Keratinocyte (primary cell): ENCODE measurements at regions not wholly inside any gene's neighbourhood (a gene's known extent, or its start where the extent isn't known, plus 50 kb on each side); places are given as distances from the start of the nearest gene placed in this dataset.

Experiments used
- DNase-seq: peaks from one replicate; pipeline ENCODE4 v3.0.0-alpha.2; 2011; ENCODE audit warnings: low read depth, missing footprints, low spot score
- FAIRE-seq: peaks from 2 replicates; lab custom pipeline; 2011; peaks lifted over from hg19 to GRCh38; lab: Jason Lieb, UNC
- H2AFZ ChIP-seq: 2 replicates; pipeline ENCODE4 v1.6.0; 2012; ENCODE audit warnings: low read length, control low read depth, inconsistent platforms; ENCODE audit not compliant: control insufficient read depth
- H3K27ac ChIP-seq: 2 replicates; pipeline ENCODE4 v1.5.1; 2011; ENCODE audit warnings: low read length; ENCODE audit not compliant: control insufficient read depth, insufficient read depth
- H3K27me3 ChIP-seq: 3 replicates; pipeline ENCODE4 v1.6.0; 2011; ENCODE audit warnings: low read length; ENCODE audit not compliant: control insufficient read depth, insufficient read depth; ENCODE audit errors: extremely low read depth
- H3K36me3 ChIP-seq, 2 experiments: 2 replicates in 1 of 2; 3 replicates in 1 of 2; pipeline ENCODE4 v1.5.1; 2011; ENCODE audit warnings: low read length in 2 of 2, mild to moderate bottlenecking in 1 of 2; ENCODE audit not compliant: control insufficient read depth in 2 of 2, insufficient read depth in 2 of 2; ENCODE audit errors: extremely low read depth in 1 of 2
- H3K4me1 ChIP-seq: 3 replicates; pipeline ENCODE4 v1.5.1; 2011; ENCODE audit warnings: low read length; ENCODE audit not compliant: control insufficient read depth, insufficient read depth; ENCODE audit errors: extremely low read depth
- H3K4me2 ChIP-seq: 3 replicates; pipeline ENCODE4 v1.6.0; 2011; ENCODE audit warnings: low read depth, low read length; ENCODE audit not compliant: control insufficient read depth, insufficient read depth; ENCODE audit errors: extremely low read depth
- H3K4me3 ChIP-seq, 3 experiments: fragments of 200-600 bp in 1 of 3; sonication (generic) in 1 of 3; 2 replicates in 2 of 3; 3 replicates in 1 of 3; pipeline ENCODE4 v1.5.1; 2011 to 2016; ENCODE audit warnings: low read length in 3 of 3, mild to moderate bottlenecking in 3 of 3, control low read depth in 2 of 3, inconsistent platforms in 1 of 3, low read depth in 1 of 3, mixed read lengths in 1 of 3, mixed run types in 1 of 3, moderate library complexity in 1 of 3; ENCODE audit not compliant: control insufficient read depth in 2 of 3, insufficient read depth in 2 of 3; ENCODE audit errors: extremely low read depth in 1 of 3
- H3K79me2 ChIP-seq: 2 replicates; pipeline ENCODE4 v1.6.0; 2012; ENCODE audit warnings: low read length; ENCODE audit not compliant: control insufficient read depth, insufficient read depth
- H3K9ac ChIP-seq: 3 replicates; pipeline ENCODE4 v1.6.0; 2011; ENCODE audit warnings: low read length; ENCODE audit not compliant: control insufficient read depth, insufficient read depth; ENCODE audit errors: extremely low read depth
- H3K9me1 ChIP-seq: 3 replicates; pipeline ENCODE4 v1.6.0; 2011; ENCODE audit warnings: low read length; ENCODE audit not compliant: control insufficient read depth, insufficient read depth; ENCODE audit errors: extremely low read depth
- H3K9me3 ChIP-seq: 2 replicates; pipeline ENCODE4 v1.5.1; 2012; ENCODE audit warnings: low read depth, low read length; ENCODE audit not compliant: control insufficient read depth
- H4K20me1 ChIP-seq: 3 replicates; pipeline ENCODE4 v1.6.0; 2011; ENCODE audit warnings: low read length; ENCODE audit not compliant: control insufficient read depth, insufficient read depth; ENCODE audit errors: extremely low read depth
- CTCF ChIP-seq, 3 experiments: IDR thresholded peaks in 1 of 3; conservative IDR thresholded peaks in 1 of 3; optimal IDR thresholded peaks in 1 of 3; 2 replicates in 2 of 3; 3 replicates in 1 of 3; pipeline versions ENCODE3 to v1.5.1; 2011; ENCODE audit warnings: low read length in 3 of 3, mild to moderate bottlenecking in 3 of 3, moderate library complexity in 2 of 3, control low read depth in 1 of 3, inconsistent platforms in 1 of 3; ENCODE audit not compliant: insufficient read depth in 2 of 3; ENCODE audit errors: extremely low read depth in 1 of 3
- EZH2 ChIP-seq: IDR thresholded peaks from one replicate; pipeline ENCODE4 v1.6.1; 2012; ENCODE audit warnings: inconsistent platforms, mild to moderate bottlenecking, low read length, moderate library complexity
- dilution Hi-C: fragments of 300-500 bp; cut with MboI; formaldehyde crosslinking; loops from one replicate; pipeline ENCODE4 v1.7.0; 2020; ENCODE audit warnings: low sequenced_read_pairs; ENCODE audit not compliant: extremely low pct_ligation_motif_present

- H3K9me1 ChIP-seq = no peaks in the 10 kb centered on the region
Observed at GRCh38 chr13:90403330-90404082, 944.0 kb upstream of the MIR17HG start.

GRCh38 chr13:90405301-90405700, 942.2 kb upstream of the MIR17HG start:
- no peak for DNase-seq
- H3K36me3 ChIP-seq = no peaks in the 10 kb centered on the region
- dilution Hi-C loops = no loop called here
- no peak overlapping the region for H3K4me3 ChIP-seq
- H3K4me2 ChIP-seq = no peak overlapping the region
- H3K4me1 ChIP-seq = no peaks in the 10 kb centered on the region
- H4K20me1 ChIP-seq = no peaks in the 10 kb centered on the region
- H3K27me3 ChIP-seq = no peaks in the 10 kb centered on the region
- H3K79me2 ChIP-seq = no peaks in the 10 kb centered on the region
- H3K27ac ChIP-seq = no peak overlapping the region
- no peak overlapping the region for H3K9ac ChIP-seq
- TF ChIP-seq CTCF (optimal IDR thresholded peaks at IDR 0.05 in 1 of 3, IDR thresholded peaks at IDR 0.05 in 1 of 3, conservative IDR thresholded peaks at IDR 0.05 in 1 of 3; ENCODE audit: extremely low read depth in 1 of 3, insufficient read depth in 2 of 3, low read length in 3 of 3) = no peak
- no peak for TF ChIP-seq EZH2
- no peak overlapping the region for H2AFZ ChIP-seq
- no peak for FAIRE-seq
- no peaks in the 10 kb centered on the region for H3K9me3 ChIP-seq
- H3K9me1 ChIP-seq = no peaks in the 10 kb centered on the region

More at GRCh38 chr13:90403330-90404082, 944.0 kb upstream of the MIR17HG start:
- no peak overlapping the region for H3K9ac ChIP-seq
- TF ChIP-seq CTCF (optimal IDR thresholded peaks at IDR 0.05 in 1 of 3, IDR thresholded peaks at IDR 0.05 in 1 of 3, conservative IDR thresholded peaks at IDR 0.05 in 1 of 3; ENCODE audit: extremely low read depth in 1 of 3, insufficient read depth in 2 of 3, low read length in 3 of 3) (no peak), EZH2 (no peak)
- H2AFZ ChIP-seq = no peak overlapping the region
- H3K79me2 ChIP-seq = no peaks in the 10 kb centered on the region
- H3K27ac ChIP-seq = no peak overlapping the region
- DNase-seq = no peak
- no peak overlapping the region for H3K4me3 ChIP-seq
- no peaks in the 10 kb centered on the region for H3K36me3 ChIP-seq
- no peaks in the 10 kb centered on the region for H3K4me1 ChIP-seq
- no peaks in the 10 kb centered on the region for H3K9me3 ChIP-seq
- no peaks in the 10 kb centered on the region for H4K20me1 ChIP-seq
- H3K4me2 ChIP-seq = no peak overlapping the region
- FAIRE-seq = no peak
- dilution Hi-C loops = no loop called here
- no peaks in the 10 kb centered on the region for H3K27me3 ChIP-seq
